ENCODE measurements at regions not wholly inside any gene's neighbourhood (a gene's known extent, or its start where the extent isn't known, plus 50 kb on each side); places are given as distances from the start of the nearest gene placed in this dataset.

GRCh38 chr2:234254783-234255521 lies 204.4 kb downstream of the SPP2 start:
- FAIRE-seq, result no peak
- no peaks in the 10 kb centered on the region for H4K20me1 ChIP-seq (replicated peaks; ENCODE audit: control insufficient read depth, extremely low read depth, insufficient read depth, low read length)
- H3K9me3 ChIP-seq (replicated peaks; ENCODE audit: control insufficient read depth, insufficient read depth, low read length), result no peaks in the 10 kb centered on the region
- H2AFZ ChIP-seq (ENCODE audit: low read depth, low read length), result no peak overlapping the region
- dilution Hi-C loops (cut with MboI; ENCODE audit: extremely low pct_ligation_motif_present, low sequenced_read_pairs) (no loop called here), intact Hi-C loops (cut with micrococcal nuclease) (loop anchor here (5.0 to 10.0 kb wide), 3 partner anchors 167 to 570 kb away; no protein-coding TSS in a partner anchor)
- ChIA-PET POLR2A (no interaction called here), CTCF (interaction anchor here (0.6 to 1.0 kb wide), 2 partner anchors 10 to 52 kb away, joined by 3 to 5 read pairs; no protein-coding TSS in a partner anchor)
- no peak overlapping the region for H3K4me2 ChIP-seq (ENCODE audit: insufficient read depth, low read length)
- BruUV-seq (replicated peaks), result no TSS peak
- H3K9me1 ChIP-seq (replicated peaks; ENCODE audit: control insufficient read depth, extremely low read depth, insufficient read depth, low read length), result no peaks in the 10 kb centered on the region
- TF ChIP-seq CTCF (IDR thresholded peaks at IDR 0.05; ENCODE audit: extremely low read depth in 1 of 2, insufficient read depth in 1 of 2, low read depth in 1 of 2, low read length in 2 of 2) (no peak), POLR2A (IDR thresholded peaks at IDR 0.05; ENCODE audit: low read depth, low read length) (no peak), JUN (IDR thresholded peaks at IDR 0.05; ENCODE audit: borderline replicate concordance, insufficient read depth, insufficient read length, low read depth) (no peak), FOS (IDR thresholded peaks at IDR 0.05; ENCODE audit: borderline replicate concordance, insufficient read depth, low read length) (no peak), GATA2 (IDR thresholded peaks at IDR 0.05; ENCODE audit: insufficient read depth, insufficient read length, low read depth, low read length) (no peak), MYC (IDR thresholded peaks at IDR 0.05; ENCODE audit: low read depth, low read length) (no peak), POLR2AphosphoS5 (IDR thresholded peaks at IDR 0.05; ENCODE audit: insufficient read depth, low read depth, low read length) (no peak), EZH2 (IDR thresholded peaks at IDR 0.05; ENCODE audit: borderline replicate concordance, low read depth, low read length, severe bottlenecking) (no peak), MAX (IDR thresholded peaks at IDR 0.05; ENCODE audit: insufficient read depth, insufficient read length) (no peak)
- H3K79me2 ChIP-seq (ENCODE audit: control insufficient read depth, insufficient read depth, low read length), result no peaks in the 10 kb centered on the region
- no peak overlapping the region for H3K9ac ChIP-seq (replicated peaks; ENCODE audit: extremely low read depth, insufficient read depth, low read length)
- no peak overlapping the region for H3K4me3 ChIP-seq (replicated peaks in 1 of 3; ENCODE audit: insufficient read depth in 1 of 3, low read depth in 1 of 3, low read length in 3 of 3)
- H3K4me1 ChIP-seq (ENCODE audit: control insufficient read depth, extremely low read depth, insufficient read depth, low read length), result peaks cover 32% of the 10 kb centered on the region
- no peaks in the 10 kb centered on the region for H3K27me3 ChIP-seq (ENCODE audit: control insufficient read depth in 2 of 2, insufficient read depth in 2 of 2, low read length in 2 of 2)
- H3K27ac ChIP-seq (ENCODE audit: insufficient read depth, low read depth, low read length), result no peak overlapping the region
- no peaks in the 10 kb centered on the region for H3K36me3 ChIP-seq (ENCODE audit: control insufficient read depth in 2 of 2, extremely low read depth in 1 of 2, insufficient read depth in 2 of 2, low read length in 2 of 2)
- DNase-seq (ENCODE audit: low read depth, low spot score), result no peak
